GM19351 (cell line): ENCODE measurements at regions not wholly inside any gene's neighbourhood (a gene's known extent, or its start where the extent isn't known, plus 50 kb on each side); places are given as distances from the start of the nearest gene placed in this dataset.

Experiments
- ATAC-seq: cut with Tn5 transposase; IDR thresholded peaks from one replicate; pipeline ENCODE4 v1.9.1; 2021; ENCODE audit warnings: mild to moderate bottlenecking, moderate library complexity; ENCODE audit not compliant: unreplicated experiment

DNA sequence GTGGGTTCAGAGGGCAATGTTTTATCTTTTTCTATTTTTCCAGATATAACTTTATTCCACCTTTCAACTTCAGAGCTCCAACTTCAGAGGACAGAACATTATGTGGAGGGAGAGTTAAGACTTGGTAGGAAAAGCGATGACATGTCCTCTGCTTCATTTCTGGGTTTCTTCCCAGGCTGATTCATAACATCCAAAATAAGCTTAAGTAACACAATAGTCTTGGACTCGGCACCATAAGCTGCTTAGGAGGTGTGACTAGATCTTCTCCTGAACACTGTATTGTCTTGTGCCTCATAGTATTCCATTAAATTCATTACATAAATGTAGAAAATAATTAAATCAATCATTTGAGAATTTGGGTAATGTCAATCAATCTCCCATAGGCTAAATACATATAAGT is 95.5 kb upstream of the PDE3A start:
- ATAC-seq = no peak

DNA sequence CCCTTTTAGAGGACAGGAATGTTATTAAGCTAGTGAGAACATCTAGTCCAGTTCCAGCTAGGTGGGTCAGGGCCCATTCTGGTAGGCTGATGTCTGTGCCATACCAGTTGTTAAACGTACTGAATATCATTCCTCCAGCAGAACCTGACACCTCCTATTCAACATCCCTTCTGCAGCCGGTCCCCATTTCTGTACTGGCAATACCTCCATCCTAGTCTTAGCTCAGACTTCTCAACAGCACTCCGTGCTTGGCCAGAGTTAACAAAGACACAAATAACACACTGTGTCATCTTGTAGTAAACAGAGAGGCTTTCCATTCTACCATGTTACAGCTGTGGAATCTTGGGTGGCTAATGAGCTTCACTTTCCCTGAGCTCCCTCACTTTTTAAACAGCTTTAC is 94.3 kb upstream of the PDE3A start:
- no peak for ATAC-seq

DNA sequence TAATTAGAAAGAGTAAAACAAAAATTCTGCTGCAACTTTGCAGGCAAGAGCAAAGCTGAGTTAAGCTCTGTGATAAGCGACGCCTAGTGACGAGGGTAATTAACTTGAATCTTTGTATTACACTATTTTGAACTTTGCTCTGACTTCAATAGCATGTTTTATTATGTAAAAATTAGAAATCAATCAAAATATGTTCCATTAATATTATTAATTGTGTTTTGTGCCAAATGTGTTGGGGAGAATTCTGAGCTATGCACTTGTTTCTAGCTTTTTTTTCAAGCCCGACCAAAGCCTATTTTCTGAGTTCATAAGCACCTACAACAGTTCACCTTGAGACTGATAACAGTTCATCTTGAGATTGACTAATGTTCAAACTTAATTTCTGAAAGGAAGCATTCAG is 90.1 kb upstream of the PDE3A start:
- no peak for ATAC-seq

DNA sequence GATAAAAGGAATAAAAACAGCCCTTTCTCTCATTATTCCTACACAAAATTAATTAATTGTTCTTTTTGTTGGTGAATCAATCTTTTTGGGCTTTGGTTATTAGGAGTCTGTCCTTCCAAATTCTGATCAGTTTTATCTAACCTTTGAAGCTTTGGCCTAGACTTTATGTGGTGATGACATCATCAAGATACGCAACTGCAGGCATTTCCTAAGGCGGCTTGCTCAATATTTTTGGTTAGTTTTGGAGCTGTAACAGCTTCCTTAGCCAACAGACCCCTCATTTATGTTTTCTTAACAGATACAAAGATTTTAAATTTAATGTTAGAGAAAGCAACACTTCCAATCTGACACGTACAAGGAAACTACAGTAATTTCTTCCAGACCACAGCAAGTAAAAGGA is 87.8 kb upstream of the PDE3A start:
- no peak for ATAC-seq

DNA sequence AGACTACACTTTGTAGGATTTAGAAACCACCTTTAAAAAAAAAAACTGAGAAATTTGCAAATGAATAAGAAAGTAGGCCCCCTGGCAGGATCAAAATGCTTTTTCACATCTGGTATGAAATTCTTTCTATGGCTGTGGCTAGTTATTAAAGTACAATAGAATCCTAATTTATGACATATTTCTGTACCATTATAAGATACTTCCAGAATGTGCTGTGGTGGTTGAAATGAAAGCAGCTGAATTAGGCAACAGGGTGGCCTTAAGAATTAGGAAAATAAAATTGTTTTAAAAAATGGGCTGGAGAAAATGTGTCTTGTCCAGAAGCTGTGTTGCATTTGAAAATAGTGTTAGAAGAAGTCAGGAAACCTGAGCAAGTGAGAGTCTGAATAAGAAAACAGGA is 85.9 kb upstream of the PDE3A start:
- no peak for ATAC-seq

DNA sequence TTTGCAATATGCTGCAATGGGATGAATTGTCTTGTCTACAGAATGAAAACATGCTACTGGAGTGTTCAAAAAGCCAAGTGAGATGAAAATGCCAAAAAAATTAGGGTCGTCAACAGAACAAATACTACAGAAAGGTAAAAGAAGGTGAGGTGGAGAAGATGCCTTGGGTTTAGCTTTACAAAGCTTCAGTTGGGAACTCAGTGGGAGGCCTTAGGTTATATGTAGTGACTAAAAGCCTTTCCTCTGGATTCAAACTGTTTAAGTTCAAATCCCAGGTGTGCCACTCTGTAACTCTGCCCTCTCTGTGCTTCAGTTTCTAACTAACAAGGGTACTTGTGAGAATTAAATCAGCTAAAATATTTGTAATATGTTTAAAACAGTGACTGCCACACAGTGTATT is 84.9 kb upstream of the PDE3A start:
- ATAC-seq = no peak

DNA sequence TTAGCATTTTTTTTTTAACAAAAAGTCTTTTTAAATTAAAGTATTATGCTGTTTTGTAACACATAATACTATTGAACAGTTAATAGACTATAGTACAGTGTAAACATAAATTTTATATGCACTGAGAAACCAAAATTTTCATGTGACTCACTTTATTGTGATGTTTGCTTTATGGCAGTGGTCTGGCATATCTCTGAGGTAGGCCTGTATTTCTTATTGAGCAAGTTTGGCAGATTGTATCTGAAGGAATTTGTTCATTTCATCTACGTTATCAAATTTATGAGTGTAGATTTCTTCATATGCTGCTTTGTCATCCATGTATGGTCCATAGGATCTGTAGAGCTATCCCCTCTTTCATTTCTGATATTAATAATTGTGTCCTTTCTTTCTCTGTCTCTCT is 78.8 kb upstream of the PDE3A start:
- ATAC-seq = no peak

DNA sequence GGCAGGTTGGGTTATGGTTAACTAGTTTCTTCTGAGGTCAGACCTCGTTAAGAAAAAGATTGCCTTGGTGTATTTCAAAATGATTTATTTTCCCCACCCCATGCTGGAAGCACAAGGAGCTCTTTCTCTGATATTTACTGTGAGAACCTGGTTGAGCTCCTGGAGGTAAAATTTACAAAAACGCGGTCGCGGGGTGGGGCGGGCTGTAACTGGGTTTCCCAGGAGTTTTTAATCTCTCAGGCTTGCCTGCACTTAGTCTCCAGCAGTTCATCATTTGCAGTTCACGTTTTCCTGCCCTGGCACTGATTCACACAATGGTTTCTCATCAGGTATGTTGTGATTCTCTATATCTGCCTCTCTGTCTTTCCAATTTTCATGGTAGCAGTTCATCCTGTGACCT is 67.9 kb upstream of the PDE3A start:
- ATAC-seq = no peak

DNA sequence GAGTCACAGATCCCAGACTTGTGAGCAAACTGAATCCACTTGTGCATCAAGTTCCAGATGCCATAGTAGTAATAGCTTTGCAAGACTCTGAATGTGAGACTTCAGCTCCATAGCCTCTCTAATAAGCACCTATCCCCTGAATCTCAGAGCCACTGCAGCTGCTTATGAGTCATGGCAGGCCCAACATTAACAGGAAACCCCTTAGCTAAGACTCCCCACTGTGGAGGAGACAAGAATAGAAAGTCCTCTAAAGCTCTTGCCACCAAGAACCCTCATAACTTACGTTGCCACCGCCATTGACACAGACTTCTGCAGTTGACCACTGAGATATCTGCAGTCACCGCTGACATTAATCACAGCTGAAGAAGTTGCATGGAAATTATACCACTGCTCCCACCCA is 62.9 kb upstream of the PDE3A start:
- no peak for ATAC-seq

DNA sequence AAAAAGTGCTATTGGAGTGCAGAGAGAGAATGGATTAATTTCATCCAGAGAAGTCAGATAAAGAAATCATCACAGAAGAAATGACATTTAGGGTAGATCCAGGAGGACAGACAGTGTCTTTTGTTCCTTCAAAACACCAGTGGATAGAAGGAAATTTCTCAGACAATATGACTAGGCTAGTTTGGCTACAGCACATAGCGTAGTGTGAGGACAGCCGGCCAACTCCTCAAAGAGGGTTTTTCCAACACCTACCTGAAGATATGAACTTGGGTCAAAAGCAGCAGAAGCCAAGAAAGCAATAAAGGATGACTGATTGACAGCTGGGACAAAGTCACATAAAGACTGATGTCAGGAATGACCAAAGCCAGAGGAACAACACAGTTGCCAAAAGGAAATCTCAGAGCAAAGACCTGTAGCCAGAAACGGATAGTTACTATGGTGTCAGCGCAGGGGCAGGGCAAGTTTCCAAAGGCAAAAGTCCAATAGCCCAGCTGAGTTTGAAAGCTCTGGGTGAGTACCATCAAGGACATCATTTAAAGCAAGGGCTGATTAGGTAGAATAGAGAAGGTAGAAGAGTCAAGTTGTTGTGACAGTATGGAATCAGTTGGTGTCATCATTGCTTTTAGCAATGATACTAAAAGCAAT is 58.7 kb upstream of the PDE3A start:
- no peak for ATAC-seq

DNA sequence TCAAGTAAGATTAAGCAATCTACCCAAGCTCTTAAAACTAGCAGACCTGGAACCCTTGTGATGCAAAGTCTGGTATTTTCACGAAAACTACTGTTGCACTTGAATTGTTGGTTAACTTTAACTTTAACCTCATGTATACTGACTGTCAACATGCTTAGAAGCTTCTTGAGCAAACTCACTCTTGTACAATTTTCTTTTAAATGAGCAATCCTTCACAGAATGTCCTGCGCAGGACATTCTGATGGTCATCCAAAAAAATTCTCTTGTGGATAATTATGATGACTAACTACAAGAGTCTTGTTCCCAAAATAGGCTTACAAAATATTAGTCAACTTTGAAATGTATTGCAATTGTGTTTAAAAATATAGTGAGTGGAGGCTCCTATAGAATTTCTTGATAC is 54.0 kb upstream of the PDE3A start:
- ATAC-seq = no peak

DNA sequence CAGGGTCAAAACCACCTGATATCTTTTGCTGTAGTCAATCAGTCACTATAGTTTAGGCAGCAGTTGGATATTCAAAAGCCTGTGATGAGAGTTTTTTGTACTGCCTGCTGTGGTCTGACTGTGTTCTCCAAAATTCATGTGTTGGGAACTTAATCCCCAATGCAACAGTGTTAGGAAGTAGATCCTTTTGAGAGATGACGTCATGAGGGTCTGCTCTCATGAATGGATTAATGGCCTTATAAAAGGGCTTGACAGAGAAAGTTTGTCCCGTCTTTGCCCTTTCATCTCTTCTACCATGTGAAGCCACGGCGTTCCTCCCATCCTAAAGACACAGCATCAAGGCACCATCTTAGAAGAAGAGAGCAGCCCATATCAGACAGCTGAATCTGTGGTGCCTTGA is 50.8 kb upstream of the PDE3A start:
- no peak for ATAC-seq
